NAMALWA (cell line): ENCODE measurements at regions not wholly inside any gene's neighbourhood (a gene's known extent, or its start where the extent isn't known, plus 50 kb on each side); places are given as distances from the start of the nearest gene placed in this dataset.
"Not testable (repeated sequence)": the region's sequence is repeated elsewhere in the genome, so short reads cannot be mapped to it uniquely, and the experiment has no call there.

Experiments
- DNase-seq: peaks from one replicate; pipeline ENCODE4 v3.0.0-alpha.2; 2015; ENCODE audit warnings: low spot score

GRCh38 chr6:116982401-116982800, 105.4 kb downstream of the RFX6 start:
- no peak for DNase-seq

DNA sequence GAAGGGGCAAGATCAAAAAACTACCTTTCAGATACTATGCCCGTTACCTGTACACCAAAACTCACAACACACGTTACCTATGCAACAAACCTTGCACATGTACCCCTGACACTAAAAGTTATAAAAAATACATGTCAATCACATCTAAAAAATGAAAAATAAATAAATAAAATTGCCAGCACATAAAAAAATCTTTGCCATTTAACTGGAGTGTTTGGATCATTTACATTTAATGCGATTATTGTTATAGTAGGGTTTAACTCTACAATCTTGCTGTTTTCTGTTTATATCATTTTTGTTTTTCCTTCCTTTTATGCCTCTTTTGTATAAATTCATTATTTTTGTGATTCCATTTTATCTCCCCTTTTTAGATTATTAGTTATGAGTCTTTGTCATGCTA, 106.3 kb downstream of the RFX6 start:
- no peak for DNase-seq

GRCh38 chr6:116986819-116987218, 109.8 kb downstream of the RFX6 start:
- DNase-seq: no peak

- DNase-seq: no peak
Measured at GRCh38 chr6:116990679-116991078, 113.6 kb downstream of the RFX6 start.

DNA sequence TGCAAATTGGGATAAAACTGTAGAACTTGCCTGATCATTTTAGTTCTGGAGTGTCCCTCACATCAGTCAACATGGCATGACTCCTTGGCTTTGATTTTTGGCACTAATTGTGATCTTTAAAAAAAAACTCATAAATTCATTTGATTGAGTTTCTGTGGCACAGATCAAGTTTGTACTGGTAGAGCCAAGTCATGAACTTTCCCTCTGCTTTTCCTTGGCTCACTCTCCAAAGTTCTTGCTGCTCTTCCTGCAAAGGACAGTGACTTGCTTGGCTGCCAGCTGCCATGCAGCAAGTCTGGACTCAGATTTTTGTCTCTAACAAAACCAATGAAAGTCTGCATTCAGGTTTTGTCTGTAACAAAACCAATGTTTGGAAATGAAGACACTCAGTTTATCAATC, 115.5 kb downstream of the RFX6 start:
- no peak for DNase-seq

DNA sequence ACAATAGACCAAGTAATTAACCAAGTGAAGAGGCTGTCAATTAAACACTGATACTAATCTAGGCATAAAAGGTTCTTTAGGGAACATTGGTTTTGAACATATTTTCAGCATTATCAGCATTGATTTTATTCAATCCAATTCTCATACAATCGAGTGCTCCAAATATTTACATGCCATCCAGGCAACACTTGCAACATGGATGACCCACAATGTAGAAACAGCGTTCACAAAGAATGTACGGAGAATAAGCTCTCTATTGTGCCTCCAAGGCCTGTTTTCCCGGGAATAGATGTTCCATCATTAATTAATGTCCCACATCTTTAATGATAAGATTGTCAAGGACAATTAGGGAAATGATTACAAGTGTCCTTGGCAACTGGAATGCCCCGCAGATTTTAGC, 117.4 kb downstream of the RFX6 start:
- DNase-seq: no peak

DNA sequence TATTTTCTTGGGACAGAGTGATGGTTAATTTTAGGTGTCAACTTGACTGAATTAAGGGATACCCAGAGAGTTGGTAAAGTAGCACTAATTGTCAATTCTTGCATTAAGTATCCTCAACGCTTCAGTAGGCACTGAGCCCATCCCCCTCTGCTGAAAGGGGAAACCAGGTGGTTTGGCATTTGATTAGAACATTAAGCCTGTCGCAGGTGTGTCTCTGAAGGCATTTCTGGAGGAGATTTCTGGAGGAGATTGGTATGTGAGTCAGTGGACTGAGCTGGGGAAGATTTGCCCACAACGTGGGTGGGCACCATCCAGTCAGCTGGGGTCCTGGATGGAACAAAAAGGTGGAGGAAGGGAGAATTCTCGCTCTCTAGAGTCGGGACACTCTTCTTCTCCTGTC, 119.8 kb downstream of the RFX6 start:
- DNase-seq: no peak

DNA sequence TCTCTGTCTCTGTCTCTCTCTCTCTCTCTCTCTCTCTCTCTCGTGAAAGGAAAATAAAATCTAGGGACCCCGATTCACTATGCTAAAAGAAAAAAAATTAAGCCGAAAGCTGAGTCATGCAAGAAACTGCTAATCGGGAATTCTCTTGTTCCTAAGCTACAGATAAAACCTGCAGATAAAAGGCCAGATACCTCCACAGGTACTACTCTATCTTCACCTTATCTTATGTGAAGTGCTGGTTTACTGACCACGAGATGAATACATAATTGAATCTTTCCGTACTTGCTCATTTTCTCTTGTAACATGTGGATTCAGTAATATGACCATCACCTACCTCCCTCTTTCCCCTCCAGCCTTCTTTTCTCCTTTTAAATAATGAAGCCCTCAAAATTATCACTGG, 120.5 kb downstream of the RFX6 start:
- no peak for DNase-seq

DNA sequence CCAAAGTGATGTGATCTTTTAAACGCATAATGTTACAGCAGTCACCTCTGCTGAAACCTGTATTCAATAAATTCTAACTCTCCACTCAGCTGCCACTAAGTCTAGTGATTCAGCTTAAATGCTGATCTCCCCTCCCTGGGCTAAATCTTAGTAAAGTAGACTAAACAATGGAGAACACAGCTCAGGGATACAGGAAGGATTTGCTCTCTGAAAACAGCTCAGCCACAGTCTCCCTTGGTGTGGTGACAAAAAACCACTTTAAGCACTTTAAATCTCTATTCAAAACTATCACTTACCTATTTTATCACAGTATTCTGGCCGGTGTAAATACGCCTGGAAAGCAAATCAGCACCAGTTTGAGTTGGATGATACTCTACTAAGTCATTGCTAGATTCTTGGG, 130.6 kb downstream of the RFX6 start:
- no peak for DNase-seq

DNA sequence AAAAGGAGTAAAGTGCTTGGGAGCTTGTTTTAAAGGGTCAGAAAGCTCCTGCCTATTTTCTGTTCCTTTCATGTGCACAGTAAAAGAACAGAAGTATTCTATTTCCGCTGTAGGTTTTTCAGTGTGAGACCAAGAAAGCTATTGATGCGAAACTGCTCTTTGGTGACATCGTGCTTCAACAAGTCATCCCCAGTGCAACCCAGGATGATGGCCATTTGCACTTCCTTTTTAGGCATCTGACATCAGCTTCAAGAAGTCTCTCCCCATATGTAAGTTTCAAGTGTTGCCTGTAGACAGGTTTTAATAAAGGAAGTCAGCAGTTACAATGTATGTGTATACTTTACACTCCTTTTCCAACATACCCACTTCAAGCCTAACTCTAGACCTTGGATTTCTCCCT, 131.6 kb downstream of the RFX6 start:
- DNase-seq: no peak

DNA sequence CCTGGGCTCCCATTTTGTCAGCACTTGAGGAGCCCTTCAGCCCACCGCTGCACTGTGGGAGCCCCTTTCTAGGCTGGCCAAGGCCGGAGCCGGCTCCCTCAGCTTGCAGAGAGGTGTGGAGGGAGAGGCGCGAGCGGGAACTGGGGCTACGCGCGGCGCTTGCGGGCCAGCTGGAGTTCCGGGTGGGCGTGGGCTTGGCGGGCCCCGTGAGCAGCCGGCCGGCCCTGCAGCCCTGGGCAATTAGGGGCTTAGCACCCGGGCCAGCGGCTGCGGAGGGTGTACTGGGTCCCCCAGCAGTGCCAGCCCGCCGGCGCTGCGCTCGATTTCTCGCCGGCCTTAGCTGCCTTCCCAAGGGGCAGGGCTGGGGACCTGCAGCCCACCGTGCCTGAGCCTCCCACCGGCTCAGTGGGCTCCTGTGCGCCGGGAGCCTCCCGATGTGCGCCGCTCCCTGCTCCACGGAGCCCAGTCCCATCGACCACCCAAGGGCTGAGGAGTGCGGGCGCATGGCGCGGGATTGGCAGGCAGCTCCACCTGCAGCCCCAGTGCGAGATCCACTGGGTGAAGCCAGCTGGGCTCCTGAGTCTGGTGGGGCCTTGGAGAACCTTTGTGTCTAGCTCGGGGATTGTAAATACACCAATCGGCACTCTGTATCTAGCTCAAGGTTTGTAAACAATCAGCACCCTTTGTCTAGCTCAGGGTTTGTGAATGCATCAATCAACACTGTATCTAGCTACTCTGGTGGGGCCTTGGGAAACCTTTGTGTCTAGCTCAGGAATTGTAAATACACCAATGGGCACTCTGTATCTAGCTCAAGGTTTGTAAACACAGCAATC, 137.8 kb downstream of the RFX6 start:
- DNase-seq: not testable (repeated sequence)

DNA sequence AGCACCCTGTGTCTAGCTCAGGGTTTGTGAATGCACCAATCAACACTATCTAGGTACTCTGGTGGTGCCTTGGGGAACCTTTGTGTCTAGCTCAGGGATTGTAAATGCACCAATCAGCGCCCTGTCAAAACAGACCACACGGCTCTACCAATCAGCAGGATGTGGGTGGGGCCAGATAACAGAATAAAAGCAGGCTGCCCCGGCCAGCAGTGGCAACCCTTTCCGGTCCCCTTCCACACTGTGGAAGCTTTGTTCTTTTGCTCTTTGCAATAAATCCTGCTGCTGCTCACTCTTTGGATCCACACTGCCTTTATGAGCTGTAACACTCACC, 138.4 kb downstream of the RFX6 start:
- DNase-seq: not testable (repeated sequence)

GRCh38 chr6:117018771-117019170, 141.7 kb downstream of the RFX6 start:
- no peak for DNase-seq

GRCh38 chr6:117022774-117023173, 145.7 kb downstream of the RFX6 start:
- DNase-seq: no peak

DNA sequence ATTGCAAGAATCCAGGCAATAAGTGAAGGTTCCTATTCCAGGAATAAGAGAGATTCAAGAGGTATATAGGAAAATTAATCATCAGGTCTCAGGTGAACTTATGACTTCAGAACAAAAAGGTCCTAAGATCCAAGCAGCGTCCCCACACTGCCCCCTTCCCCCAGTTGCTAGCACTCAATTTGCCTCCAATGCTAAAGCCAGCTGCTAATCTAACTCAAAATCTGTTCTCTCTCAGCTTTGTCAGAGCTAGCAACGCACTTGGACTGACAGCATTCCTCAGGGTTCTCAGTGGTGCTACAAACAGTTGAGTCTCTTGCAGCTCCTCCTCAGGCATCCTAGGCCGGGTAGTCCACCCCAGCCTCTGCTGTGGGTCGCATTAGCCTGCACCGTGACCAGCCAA, 148.3 kb downstream of the RFX6 start:
- no peak for DNase-seq

DNA sequence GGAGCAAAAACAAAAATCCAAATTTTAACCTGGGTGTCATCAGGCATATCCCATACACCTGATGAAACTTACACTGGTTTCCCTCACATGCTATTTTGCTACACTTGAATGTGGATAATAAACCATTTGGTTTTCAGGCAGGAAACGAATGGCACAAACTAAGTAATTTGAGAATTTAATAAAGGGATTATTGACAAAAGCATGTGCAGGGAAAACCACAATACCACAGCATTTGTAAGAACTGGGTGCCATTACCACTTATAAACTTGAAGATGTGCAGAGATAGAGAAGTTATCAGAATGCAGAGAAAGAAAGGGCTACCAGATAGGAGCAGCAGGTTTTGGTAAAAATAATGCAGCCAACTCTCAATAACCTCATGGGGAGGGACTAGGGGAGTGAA, 151.2 kb downstream of the RFX6 start:
- DNase-seq: no peak

GRCh38 chr6:117034547-117034946, 157.5 kb downstream of the RFX6 start:
- no peak for DNase-seq

GRCh38 chr6:117034971-117035370, 157.9 kb downstream of the RFX6 start:
- no peak for DNase-seq

GRCh38 chr6:117050301-117050700, 173.3 kb downstream of the RFX6 start:
- no peak for DNase-seq

DNA sequence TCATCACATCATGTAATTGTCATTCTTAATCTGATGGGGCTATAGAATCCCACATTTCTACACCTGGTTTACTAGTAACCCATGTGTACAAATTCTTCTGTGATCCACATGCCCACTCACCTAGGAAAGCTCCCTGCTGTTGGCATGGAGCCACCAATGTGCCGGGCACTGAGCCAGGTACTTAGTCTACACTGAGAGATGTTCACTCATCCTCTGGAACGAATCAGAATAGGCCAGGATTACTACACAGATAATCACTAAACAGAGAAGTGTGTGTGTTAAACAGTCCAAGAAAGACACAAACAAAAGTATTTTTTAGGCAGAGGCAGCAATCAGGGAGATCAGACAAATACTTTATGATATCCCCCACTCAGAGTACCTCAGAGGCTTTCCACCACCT, 193.2 kb upstream of the VGLL2 start:
- DNase-seq: no peak

- DNase-seq: no peak
Measured at GRCh38 chr6:117072781-117073180, 192.6 kb upstream of the VGLL2 start.

DNA sequence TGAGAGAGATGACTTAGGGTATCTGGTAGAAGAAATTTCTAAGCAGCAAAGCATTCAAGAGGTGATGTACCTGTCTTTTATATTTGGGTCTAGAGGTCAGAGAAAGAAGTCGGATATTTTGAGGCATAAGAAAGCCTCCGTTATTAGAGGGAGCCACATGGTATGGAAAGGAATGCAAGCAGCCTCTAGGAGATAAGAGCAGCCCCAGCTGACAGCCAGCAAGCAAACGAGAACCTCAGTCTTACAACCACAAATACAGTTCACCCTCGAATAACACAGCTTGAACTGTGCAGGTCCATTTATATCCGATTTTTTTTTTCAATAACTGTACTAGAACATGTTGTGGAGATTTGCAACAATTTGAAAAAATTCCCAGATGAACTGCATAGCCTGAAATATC, 190.7 kb upstream of the VGLL2 start:
- no peak for DNase-seq

- no peak for DNase-seq
Measured at GRCh38 chr6:117075218-117075617, 190.1 kb upstream of the VGLL2 start.

DNA sequence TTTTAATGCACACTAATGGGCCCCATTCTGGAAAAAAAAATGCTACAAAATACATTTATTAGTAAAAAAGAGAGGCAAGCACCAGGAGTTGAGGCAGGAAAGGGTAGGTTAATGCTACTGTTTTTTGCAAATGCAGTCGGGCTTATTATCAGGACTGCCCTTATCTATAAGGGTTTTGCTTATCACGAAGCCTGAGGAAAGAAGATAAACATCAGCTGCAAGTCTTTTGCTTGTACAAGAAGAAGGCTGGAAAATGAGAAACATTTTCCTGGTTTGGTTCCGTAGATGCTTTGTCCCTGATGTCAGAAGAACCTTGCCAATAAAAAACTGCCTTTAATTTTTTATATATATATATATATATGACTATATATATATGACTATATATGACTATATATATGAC, 189.3 kb upstream of the VGLL2 start:
- DNase-seq: no peak

GRCh38 chr6:117077300-117077699, 188.1 kb upstream of the VGLL2 start:
- no peak for DNase-seq
